ENCODE measurements at regions not wholly inside any gene's neighbourhood (a gene's known extent, or its start where the extent isn't known, plus 50 kb on each side); places are given as distances from the start of the nearest gene placed in this dataset.
A peak's percentile ranks its signal among the peaks of the same experiment; 100 is the strongest.
"Not testable (repeated sequence)": the region's sequence is repeated elsewhere in the genome, so short reads cannot be mapped to it uniquely, and the experiment has no call there.

GRCh38 chr6:9365378-9365777 lies 930.0 kb upstream of the SLC35B3 start:
- no peak for DNase-seq (ENCODE audit: low read depth in 4 of 4, low spot score in 2 of 4)

- no peak for DNase-seq (ENCODE audit: low read depth in 4 of 4, low spot score in 2 of 4)
Observed at GRCh38 chr6:9361749-9362148, 926.4 kb upstream of the SLC35B3 start.

GRCh38 chr6:9360881-9361280 lies 925.5 kb upstream of the SLC35B3 start:
- no peak for DNase-seq (ENCODE audit: low read depth in 4 of 4, low spot score in 2 of 4)

GRCh38 chr6:9347608-9348007 lies 912.3 kb upstream of the SLC35B3 start:
- no peak for DNase-seq (ENCODE audit: low read depth in 4 of 4, low spot score in 2 of 4)

- no peak for DNase-seq (ENCODE audit: low read depth in 4 of 4, low spot score in 2 of 4)
Observed at GRCh38 chr6:9346923-9347322, 911.6 kb upstream of the SLC35B3 start.

GRCh38 chr6:9335431-9335830 lies 900.1 kb upstream of the SLC35B3 start:
- DNase-seq (ENCODE audit: low read depth in 4 of 4, low spot score in 2 of 4) = no peak

GRCh38 chr6:9334979-9335378 lies 899.6 kb upstream of the SLC35B3 start:
- no peak for DNase-seq (ENCODE audit: low read depth in 4 of 4, low spot score in 2 of 4)

GRCh38 chr6:9332241-9332780 lies 897.0 kb upstream of the SLC35B3 start:
- DNase-seq (ENCODE audit: low read depth in 4 of 4, low spot score in 2 of 4) = no peak

- no peak for DNase-seq (ENCODE audit: low read depth in 4 of 4, low spot score in 2 of 4)
Observed at GRCh38 chr6:9316831-9317230, 881.5 kb upstream of the SLC35B3 start.

- DNase-seq (ENCODE audit: low read depth in 4 of 4, low spot score in 2 of 4) = no peak
Observed at GRCh38 chr6:9315966-9316650, 880.8 kb upstream of the SLC35B3 start.

- DNase-seq (ENCODE audit: low read depth in 4 of 4, low spot score in 2 of 4) = no peak
Observed at GRCh38 chr6:9308284-9308683, 872.9 kb upstream of the SLC35B3 start.

GRCh38 chr6:9307786-9308185 lies 872.4 kb upstream of the SLC35B3 start:
- no peak for DNase-seq (ENCODE audit: low read depth in 4 of 4, low spot score in 2 of 4)

- DNase-seq (ENCODE audit: low read depth in 4 of 4, low spot score in 2 of 4) = no peak
Observed at GRCh38 chr6:9307187-9307586, 871.8 kb upstream of the SLC35B3 start.

GRCh38 chr6:9295644-9296043 lies 860.3 kb upstream of the SLC35B3 start:
- no peak for DNase-seq (ENCODE audit: low read depth in 4 of 4, low spot score in 2 of 4)

- DNase-seq (ENCODE audit: low read depth in 4 of 4, low spot score in 2 of 4) = no peak
Observed at GRCh38 chr6:9292975-9293374, 857.6 kb upstream of the SLC35B3 start.

- DNase-seq (ENCODE audit: low read depth in 4 of 4, low spot score in 2 of 4) = not testable (repeated sequence)
Observed at GRCh38 chr6:9290342-9290741, 855.0 kb upstream of the SLC35B3 start.

- DNase-seq (ENCODE audit: low read depth in 4 of 4, low spot score in 2 of 4) = no peak
Observed at GRCh38 chr6:9272671-9273070, 837.3 kb upstream of the SLC35B3 start.

- no peak for DNase-seq (ENCODE audit: low read depth in 4 of 4, low spot score in 2 of 4)
Observed at GRCh38 chr6:9266741-9267140, 831.4 kb upstream of the SLC35B3 start.

- no peak for DNase-seq (ENCODE audit: low read depth in 4 of 4, low spot score in 2 of 4)
Observed at GRCh38 chr6:9257215-9257614, 821.9 kb upstream of the SLC35B3 start.

- DNase-seq (ENCODE audit: low read depth in 4 of 4, low spot score in 2 of 4) = no peak
Observed at GRCh38 chr6:9254251-9254650, 818.9 kb upstream of the SLC35B3 start.

GRCh38 chr6:9252799-9253198 lies 817.5 kb upstream of the SLC35B3 start:
- no peak for DNase-seq (ENCODE audit: low read depth in 4 of 4, low spot score in 2 of 4)

- peak; percentile 19 to 50 (median 34) for DNase-seq (ENCODE audit: low read depth in 4 of 4, low spot score in 2 of 4)
Observed at GRCh38 chr6:9250852-9251251, 815.5 kb upstream of the SLC35B3 start.

GRCh38 chr6:9248133-9248532 lies 812.8 kb upstream of the SLC35B3 start:
- DNase-seq (ENCODE audit: low read depth in 4 of 4, low spot score in 2 of 4) = no peak
